ENCODE measurements at regions not wholly inside any gene's neighbourhood (a gene's known extent, or its start where the extent isn't known, plus 50 kb on each side); places are given as distances from the start of the nearest gene placed in this dataset.

GRCh38 chr20:4431446-4431845 is 182.4 kb upstream of the ADRA1D start:
- TF ChIP-seq EZH2phosphoT487 (IDR thresholded peaks at IDR 0.05; ENCODE audit: low read depth) (no peak), CTCF (IDR thresholded peaks at IDR 0.05; ENCODE audit: low read depth, low read length) (no peak)
